Adrenal gland (tissue), 5 donors: ENCODE measurements at regions not wholly inside any gene's neighbourhood (a gene's known extent, or its start where the extent isn't known, plus 50 kb on each side); places are given as distances from the start of the nearest gene placed in this dataset.

Experiments used
- CTCF ChIP-seq, 6 experiments: fragments of 450-650 bp in 4 of 6; fragments of 200-600 bp in 2 of 6; sonication (generic) in 1 of 6; IDR thresholded peaks; 1 replicate in 5 of 6; 2 replicates in 1 of 6; pipeline versions ENCODE4 v1.5.1 to v1.8.0; 2016 to 2021; ENCODE audit warnings: antibody characterized with exemption in 6 of 6, mild to moderate bottlenecking in 2 of 6, moderate library complexity in 1 of 6
- POLR2A ChIP-seq, 2 donors: fragments of 450-650 bp; IDR thresholded peaks; one replicate each; pipeline ENCODE4 v1.6.1; 2017; ENCODE audit warnings: antibody characterized with exemption in 2 of 2, mild to moderate bottlenecking in 2 of 2, moderate library complexity in 1 of 2
- donor health status: DM: no; HTN: no; CAD: no.

DNA sequence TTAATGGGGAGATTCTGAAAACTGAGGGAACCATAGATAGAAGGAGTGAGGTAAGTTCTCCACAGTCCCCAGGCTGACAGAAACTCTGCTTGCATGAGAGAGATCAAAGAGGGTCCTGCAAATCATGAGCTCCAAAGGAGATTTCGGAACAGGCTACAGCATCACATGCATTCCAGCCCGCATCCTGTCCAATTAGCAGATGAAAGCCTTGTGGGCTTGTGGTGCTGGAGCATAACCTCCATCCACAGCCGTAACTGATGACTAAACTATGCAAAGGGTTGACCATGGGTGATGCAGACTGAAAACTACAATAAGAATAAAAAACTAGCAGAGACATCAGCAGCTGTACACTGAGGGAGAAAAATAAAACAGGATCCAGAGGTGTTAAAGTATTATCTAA is 654.5 kb downstream of the TLL1 start:
- no peak for TF ChIP-seq CTCF (IDR thresholded peaks at IDR 0.05)
- TF ChIP-seq POLR2A (IDR thresholded peaks at IDR 0.05) = no peak
